Stomach (tissue), 4 donors: ENCODE measurements at regions not wholly inside any gene's neighbourhood (a gene's known extent, or its start where the extent isn't known, plus 50 kb on each side); places are given as distances from the start of the nearest gene placed in this dataset.

ENCODE experiments used
- POLR2A ChIP-seq, 4 donors: fragments of 450-650 bp; IDR thresholded peaks; one replicate each; pipeline ENCODE4 v1.6.1; 2016; ENCODE audit warnings: antibody characterized with exemption in 4 of 4, control low read depth in 2 of 4, mild to moderate bottlenecking in 1 of 4, moderate library complexity in 1 of 4
- TF ChIP-seq, protein P1 (sequence below), 7 experiments: fragments of 450-650 bp in 4 of 7; fragments of 200-600 bp in 3 of 7; sonication (generic) in 3 of 7; IDR thresholded peaks; one replicate each; pipeline ENCODE4 v1.5.1; 2016 to 2019; ENCODE audit warnings: antibody characterized with exemption in 7 of 7, control low read depth in 2 of 7, mild to moderate bottlenecking in 1 of 7

DNA sequence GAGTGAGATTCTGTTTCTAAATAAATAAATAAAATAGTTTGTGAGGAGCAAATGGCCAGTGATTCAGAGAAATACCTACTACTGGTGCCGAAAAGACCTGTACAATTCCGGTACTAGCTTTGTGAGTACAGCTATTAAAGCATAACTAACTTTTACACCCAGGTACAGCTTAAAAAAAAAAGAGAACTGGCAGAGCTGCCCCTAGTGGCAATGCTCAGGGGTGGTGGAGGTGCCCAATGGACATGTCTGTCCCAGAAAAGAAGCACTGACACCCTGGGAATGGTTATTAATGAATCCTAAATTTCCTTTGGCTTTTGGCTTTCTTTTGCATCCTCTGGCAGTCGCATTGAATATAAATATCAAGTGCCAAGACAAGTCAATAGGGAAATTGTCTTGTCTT lies 87.0 kb downstream of the LIPG start:
- TF ChIP-seq POLR2A (IDR thresholded peaks at IDR 0.05): no peak
- TF ChIP-seq, protein P1, sequence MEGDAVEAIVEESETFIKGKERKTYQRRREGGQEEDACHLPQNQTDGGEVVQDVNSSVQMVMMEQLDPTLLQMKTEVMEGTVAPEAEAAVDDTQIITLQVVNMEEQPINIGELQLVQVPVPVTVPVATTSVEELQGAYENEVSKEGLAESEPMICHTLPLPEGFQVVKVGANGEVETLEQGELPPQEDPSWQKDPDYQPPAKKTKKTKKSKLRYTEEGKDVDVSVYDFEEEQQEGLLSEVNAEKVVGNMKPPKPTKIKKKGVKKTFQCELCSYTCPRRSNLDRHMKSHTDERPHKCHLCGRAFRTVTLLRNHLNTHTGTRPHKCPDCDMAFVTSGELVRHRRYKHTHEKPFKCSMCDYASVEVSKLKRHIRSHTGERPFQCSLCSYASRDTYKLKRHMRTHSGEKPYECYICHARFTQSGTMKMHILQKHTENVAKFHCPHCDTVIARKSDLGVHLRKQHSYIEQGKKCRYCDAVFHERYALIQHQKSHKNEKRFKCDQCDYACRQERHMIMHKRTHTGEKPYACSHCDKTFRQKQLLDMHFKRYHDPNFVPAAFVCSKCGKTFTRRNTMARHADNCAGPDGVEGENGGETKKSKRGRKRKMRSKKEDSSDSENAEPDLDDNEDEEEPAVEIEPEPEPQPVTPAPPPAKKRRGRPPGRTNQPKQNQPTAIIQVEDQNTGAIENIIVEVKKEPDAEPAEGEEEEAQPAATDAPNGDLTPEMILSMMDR (IDR thresholded peaks at IDR 0.05): no peak
